ENCODE measurements at regions not wholly inside any gene's neighbourhood (a gene's known extent, or its start where the extent isn't known, plus 50 kb on each side); places are given as distances from the start of the nearest gene placed in this dataset.

- TF ChIP-seq CTCF (IDR thresholded peaks at IDR 0.05) (no peak), EP300 (IDR thresholded peaks at IDR 0.05) (no peak)
Measured at GRCh38 chr6:21306546-21306945, 287.0 kb upstream of the SOX4 start.
